ENCODE measurements at regions not wholly inside any gene's neighbourhood (a gene's known extent, or its start where the extent isn't known, plus 50 kb on each side); places are given as distances from the start of the nearest gene placed in this dataset.

GRCh38 chr6:105474234-105474633, 71.4 kb upstream of the PREP start:
- Histone ChIP-seq H3K36me3 (no peaks in the 10 kb centered on the region), H3K4me1 (peaks cover 0 to 23% (median 0%) of the 10 kb centered on the region in 4 donors), H3K9me3 (peaks cover 0 to 10% (median 4%) of the 10 kb centered on the region in 4 donors), H3K27ac (peak overlapping the region in 2 of 4 donors; percentile 29 to 52), H3K4me3 (no peak overlapping the region), H3K27me3 (no peaks in the 10 kb centered on the region)
- WGBS, 2 donors: 5 to 14% methylated on average over 5 of the region's 5 CpGs
- no peak for DNase-seq (ENCODE audit: low spot score in 2 of 2)
- TF ChIP-seq POLR2A (IDR thresholded peaks at IDR 0.05) (no peak), CTCF (IDR thresholded peaks at IDR 0.05) (no peak), EP300 (IDR thresholded peaks at IDR 0.05) (no peak)

- 68 to 85% methylated on average over 2 of the region's 2 CpGs for WGBS, 2 donors
- H3K4me3 ChIP-seq: no peak overlapping the region
- no peak for DNase-seq (ENCODE audit: low spot score in 2 of 2)
- peaks cover 0 to 10% (median 0%) of the 10 kb centered on the region in 4 donors for H3K9me3 ChIP-seq
- no peaks in the 10 kb centered on the region for H3K27me3 ChIP-seq
- no peak overlapping the region for H3K27ac ChIP-seq
- H3K36me3 ChIP-seq: no peaks in the 10 kb centered on the region
- TF ChIP-seq EP300 (IDR thresholded peaks at IDR 0.05) (no peak), POLR2A (IDR thresholded peaks at IDR 0.05) (no peak), CTCF (IDR thresholded peaks at IDR 0.05) (no peak)
- H3K4me1 ChIP-seq: peaks cover 0 to 23% (median 0%) of the 10 kb centered on the region in 4 donors
These were observed 67.1 kb upstream of the PREP start for GRCh38 chr6:105469946-105470345.

- peaks cover 0 to 13% (median 0%) of the 10 kb centered on the region in 4 donors for H3K4me1 ChIP-seq
- H3K36me3 ChIP-seq: no peaks in the 10 kb centered on the region
- 86 to 87% methylated on average over 4 of the region's 4 CpGs for WGBS, 2 donors
- H3K27me3 ChIP-seq: no peaks in the 10 kb centered on the region
- no peak overlapping the region for H3K27ac ChIP-seq
- no peak overlapping the region for H3K4me3 ChIP-seq
- H3K9me3 ChIP-seq: peaks cover 0 to 10% (median 0%) of the 10 kb centered on the region in 4 donors
- TF ChIP-seq EP300 (IDR thresholded peaks at IDR 0.05): no peak
- TF ChIP-seq CTCF (IDR thresholded peaks at IDR 0.05): no peak
- TF ChIP-seq POLR2A (IDR thresholded peaks at IDR 0.05): no peak
- DNase-seq (ENCODE audit: low spot score in 2 of 2): no peak
These were observed 66.0 kb upstream of the PREP start for GRCh38 chr6:105468850-105469249.

DNA sequence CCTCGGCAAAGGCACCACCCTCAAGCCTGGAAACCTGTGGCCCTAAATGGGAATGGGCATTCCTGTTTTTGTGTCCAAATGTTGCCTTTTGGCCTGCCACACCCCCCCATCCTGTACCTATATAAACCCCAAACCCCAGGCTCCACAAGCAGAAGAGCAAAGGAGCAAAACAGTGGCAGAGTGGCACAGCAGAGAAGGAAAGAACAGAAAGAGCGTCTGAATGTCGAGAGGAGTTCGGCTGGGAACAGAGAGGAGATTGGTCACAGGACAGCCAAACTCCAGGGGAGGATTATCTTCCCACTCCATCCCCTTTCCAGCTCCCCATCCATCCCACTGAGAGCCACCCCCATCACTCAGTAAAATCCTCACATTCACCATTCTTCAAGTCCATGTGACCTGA, 58.0 kb upstream of the PREP start:
- WGBS, 2 donors: 96 to 98% methylated on average over 4 of the region's 4 CpGs
- no peak for TF ChIP-seq CTCF (IDR thresholded peaks at IDR 0.05)
- no peak for TF ChIP-seq POLR2A (IDR thresholded peaks at IDR 0.05)
- no peak for TF ChIP-seq EP300 (IDR thresholded peaks at IDR 0.05)
- no peaks in the 10 kb centered on the region for H3K27me3 ChIP-seq
- H3K4me3 ChIP-seq: no peak overlapping the region
- H3K27ac ChIP-seq: no peak overlapping the region
- no peaks in the 10 kb centered on the region for H3K36me3 ChIP-seq
- H3K9me3 ChIP-seq: peaks cover 0 to 11% (median 0%) of the 10 kb centered on the region in 4 donors
- DNase-seq (ENCODE audit: low spot score in 2 of 2): no peak
- peaks cover 0 to 12% (median under 1%) of the 10 kb centered on the region in 4 donors for H3K4me1 ChIP-seq

- WGBS, 2 donors: 77 to 80% methylated on average over 1 of the region's 1 CpG
- TF ChIP-seq CTCF (IDR thresholded peaks at IDR 0.05): no peak
- TF ChIP-seq POLR2A (IDR thresholded peaks at IDR 0.05): no peak
- TF ChIP-seq EP300 (IDR thresholded peaks at IDR 0.05): no peak
These were observed 57.0 kb upstream of the PREP start for GRCh38 chr6:105459864-105460263.

More at GRCh38 chr6:105459864-105460263, 57.0 kb upstream of the PREP start:
- peaks cover 0 to 8% (median 0%) of the 10 kb centered on the region in 4 donors for H3K9me3 ChIP-seq
- no peak for DNase-seq (ENCODE audit: low spot score in 2 of 2)
- no peak overlapping the region for H3K27ac ChIP-seq
- H3K4me1 ChIP-seq: peaks cover 0 to 22% (median 7%) of the 10 kb centered on the region in 4 donors
- no peaks in the 10 kb centered on the region for H3K36me3 ChIP-seq
- H3K27me3 ChIP-seq: no peaks in the 10 kb centered on the region
- no peak overlapping the region for H3K4me3 ChIP-seq
